ENCODE measurements at regions not wholly inside any gene's neighbourhood (a gene's known extent, or its start where the extent isn't known, plus 50 kb on each side); places are given as distances from the start of the nearest gene placed in this dataset.
"Not testable (repeated sequence)": the region's sequence is repeated elsewhere in the genome, so short reads cannot be mapped to it uniquely, and the experiment has no call there.

DNA sequence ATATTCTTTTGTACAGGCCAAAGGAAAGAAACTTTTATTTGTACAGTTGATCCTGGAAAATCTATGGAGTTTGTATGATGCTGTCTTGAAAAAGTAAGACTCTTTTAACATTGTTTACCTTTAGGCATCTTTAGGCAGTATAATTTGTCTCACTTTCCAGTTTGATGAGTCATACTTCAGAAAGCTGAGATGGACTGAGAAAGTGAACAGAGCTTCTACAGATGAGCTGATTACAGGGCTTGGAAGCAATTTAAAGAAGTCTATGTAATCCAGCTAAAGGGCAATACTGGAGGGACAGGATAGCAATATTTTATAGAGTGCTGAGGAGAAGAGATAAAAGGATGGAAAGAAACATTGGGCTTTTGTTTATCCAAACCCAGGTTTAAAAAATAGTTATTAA lies 123.5 kb upstream of the GOLGA6L4 start:
- no peak overlapping the region for H3K4me3 ChIP-seq (ENCODE audit: insufficient read length, low read depth)
- no peaks in the 10 kb centered on the region for H3K4me1 ChIP-seq (ENCODE audit: insufficient read depth, insufficient read length)
- no peaks in the 10 kb centered on the region for H3K27me3 ChIP-seq (ENCODE audit: insufficient read depth, insufficient read length)
- no peak for TF ChIP-seq ZNF274 (IDR thresholded peaks at IDR 0.05; ENCODE audit: low read depth, low read length)
- TF ChIP-seq YY1 (IDR thresholded peaks at IDR 0.05; ENCODE audit: insufficient read depth, insufficient read length) = no peak
- no peak for TF ChIP-seq SUZ12 (IDR thresholded peaks at IDR 0.05; ENCODE audit: extremely low read depth, insufficient read depth, insufficient read length)
- H3K9ac ChIP-seq (ENCODE audit: insufficient read length, low read depth) = no peak overlapping the region
- H3K36me3 ChIP-seq (ENCODE audit: insufficient read depth, insufficient read length, low read length) = no peaks in the 10 kb centered on the region
- no peaks in the 10 kb centered on the region for H3K9me3 ChIP-seq (ENCODE audit: insufficient read depth, low read length)
- DNase-seq (ENCODE audit: low read depth, low spot score) = no peak

DNA sequence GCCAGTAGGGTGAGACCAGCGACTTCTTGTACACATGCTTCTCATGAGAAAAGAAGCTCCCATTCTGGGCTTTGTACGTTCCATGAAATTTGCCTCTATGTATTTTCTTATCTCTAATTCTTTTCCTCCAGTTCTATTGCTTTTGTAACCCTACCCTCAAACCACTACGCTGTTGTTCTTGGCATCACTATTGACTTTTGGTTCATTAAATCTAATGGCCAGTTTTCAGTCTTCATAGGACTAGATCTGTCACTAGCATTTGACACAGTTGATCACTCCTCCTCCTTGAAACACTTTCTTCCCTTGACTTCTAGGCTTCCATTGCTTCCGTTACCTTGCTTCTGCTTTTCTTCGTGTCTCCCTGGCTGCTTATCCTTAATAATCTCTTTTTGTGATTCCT lies 121.7 kb upstream of the GOLGA6L4 start:
- no peak for TF ChIP-seq YY1 (IDR thresholded peaks at IDR 0.05; ENCODE audit: insufficient read depth, insufficient read length)
- TF ChIP-seq ZNF274 (IDR thresholded peaks at IDR 0.05; ENCODE audit: low read depth, low read length) = no peak
- no peak for TF ChIP-seq SUZ12 (IDR thresholded peaks at IDR 0.05; ENCODE audit: extremely low read depth, insufficient read depth, insufficient read length)
- Histone ChIP-seq H3K4me1 (ENCODE audit: insufficient read depth, insufficient read length) (no peaks in the 10 kb centered on the region), H3K4me3 (ENCODE audit: insufficient read length, low read depth) (no peak overlapping the region), H3K9ac (ENCODE audit: insufficient read length, low read depth) (no peak overlapping the region), H3K27me3 (ENCODE audit: insufficient read depth, insufficient read length) (no peaks in the 10 kb centered on the region), H3K36me3 (ENCODE audit: insufficient read depth, insufficient read length, low read length) (no peaks in the 10 kb centered on the region), H3K9me3 (ENCODE audit: insufficient read depth, low read length) (no peaks in the 10 kb centered on the region)
- DNase-seq (ENCODE audit: low read depth, low spot score) = no peak

DNA sequence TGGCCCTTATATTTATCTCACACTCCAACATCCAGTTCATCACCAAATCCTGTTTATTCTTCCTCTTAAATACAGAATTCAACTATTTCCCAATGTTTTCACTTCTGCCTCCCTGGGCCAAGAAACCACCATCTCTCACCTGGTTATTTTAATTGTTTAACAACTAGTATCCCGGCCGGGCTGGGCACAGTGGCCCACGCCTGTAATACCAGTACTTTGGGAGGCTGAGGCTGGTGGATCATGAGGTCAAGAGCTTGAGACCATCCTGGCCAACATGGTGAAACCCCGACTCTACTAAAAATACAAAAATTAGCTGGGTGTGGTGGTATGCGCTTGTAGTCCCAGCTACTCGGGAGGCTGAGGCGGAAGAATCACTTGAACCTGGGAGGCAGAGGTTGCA lies 120.9 kb upstream of the GOLGA6L4 start:
- not testable (repeated sequence) for H3K4me3 ChIP-seq (ENCODE audit: insufficient read length, low read depth); H3K9ac ChIP-seq (ENCODE audit: insufficient read length, low read depth); H3K36me3 ChIP-seq (ENCODE audit: insufficient read depth, insufficient read length, low read length); DNase-seq (ENCODE audit: low read depth, low spot score); H3K4me1 ChIP-seq (ENCODE audit: insufficient read depth, insufficient read length); H3K27me3 ChIP-seq (ENCODE audit: insufficient read depth, insufficient read length); H3K9me3 ChIP-seq (ENCODE audit: insufficient read depth, low read length)

DNA sequence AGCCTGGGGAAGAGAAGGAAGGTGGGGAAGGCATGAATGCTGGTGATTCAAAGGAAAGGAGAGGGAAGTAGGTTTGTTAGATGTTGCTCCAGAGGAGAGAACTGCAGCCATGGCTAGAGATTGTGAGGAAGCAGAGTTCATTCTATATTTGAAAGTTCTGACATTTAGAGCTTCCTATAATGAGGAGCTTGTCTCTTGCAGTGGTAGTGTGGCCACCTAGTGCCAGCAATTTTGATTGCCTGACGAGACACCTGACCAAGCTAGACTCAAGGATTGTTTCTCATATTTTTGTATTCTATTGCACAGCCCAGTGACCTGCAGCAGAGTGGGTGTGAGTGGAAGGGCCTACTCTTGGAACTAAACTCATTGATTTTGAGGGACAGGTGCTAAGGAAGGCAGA lies 116.2 kb upstream of the GOLGA6L4 start:
- H3K36me3 ChIP-seq (ENCODE audit: insufficient read depth, insufficient read length, low read length); H3K27me3 ChIP-seq (ENCODE audit: insufficient read depth, insufficient read length); DNase-seq (ENCODE audit: low read depth, low spot score); H3K9me3 ChIP-seq (ENCODE audit: insufficient read depth, low read length); H3K4me3 ChIP-seq (ENCODE audit: insufficient read length, low read depth); H3K9ac ChIP-seq (ENCODE audit: insufficient read length, low read depth); H3K4me1 ChIP-seq (ENCODE audit: insufficient read depth, insufficient read length): not testable (repeated sequence)

DNA sequence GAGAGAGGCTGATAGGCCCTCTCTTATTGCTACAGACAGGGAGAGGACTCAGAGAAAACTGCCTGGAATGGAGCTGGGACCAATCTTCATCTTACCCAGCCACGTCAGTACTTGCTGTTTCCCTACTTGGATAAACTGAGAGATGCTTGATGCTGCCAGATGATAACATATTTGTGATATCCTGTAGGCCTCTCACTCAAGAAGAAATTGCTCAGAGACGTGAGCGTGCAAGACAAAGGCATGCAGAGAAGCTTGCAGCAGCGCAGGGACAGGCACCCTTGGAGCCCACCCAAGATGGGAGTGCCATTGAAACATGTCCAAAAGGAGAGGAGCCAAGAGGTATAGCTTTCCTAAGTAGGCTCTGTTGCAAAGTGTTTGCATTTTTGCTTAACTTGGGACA lies 114.7 kb upstream of the GOLGA6L4 start:
- not testable (repeated sequence) for H3K9ac ChIP-seq (ENCODE audit: insufficient read length, low read depth); H3K4me3 ChIP-seq (ENCODE audit: insufficient read length, low read depth); H3K36me3 ChIP-seq (ENCODE audit: insufficient read depth, insufficient read length, low read length); H3K27me3 ChIP-seq (ENCODE audit: insufficient read depth, insufficient read length); H3K4me1 ChIP-seq (ENCODE audit: insufficient read depth, insufficient read length); DNase-seq (ENCODE audit: low read depth, low spot score); H3K9me3 ChIP-seq (ENCODE audit: insufficient read depth, low read length)

DNA sequence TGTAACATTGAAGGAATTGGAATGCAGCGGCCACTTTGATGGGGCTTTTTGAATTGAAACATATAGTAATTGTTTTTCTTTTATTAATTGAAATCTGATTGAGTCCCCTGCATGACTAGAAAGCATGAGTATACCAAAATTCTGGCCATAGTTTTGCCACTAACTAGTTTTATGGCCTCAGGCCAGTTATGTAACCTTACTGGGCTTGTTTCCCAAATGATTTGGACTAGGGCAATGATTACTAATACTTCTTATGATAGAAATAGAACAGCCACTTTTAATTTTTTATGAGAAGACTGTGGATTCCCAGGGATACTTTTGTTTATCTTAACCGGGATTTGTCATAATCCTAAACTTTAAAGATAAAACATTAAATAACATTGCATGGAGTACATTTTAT lies 106.9 kb upstream of the GOLGA6L4 start:
- DNase-seq (ENCODE audit: low read depth, low spot score); H3K4me3 ChIP-seq (ENCODE audit: insufficient read length, low read depth); H3K4me1 ChIP-seq (ENCODE audit: insufficient read depth, insufficient read length); H3K9ac ChIP-seq (ENCODE audit: insufficient read length, low read depth); H3K9me3 ChIP-seq (ENCODE audit: insufficient read depth, low read length); H3K27me3 ChIP-seq (ENCODE audit: insufficient read depth, insufficient read length); H3K36me3 ChIP-seq (ENCODE audit: insufficient read depth, insufficient read length, low read length): not testable (repeated sequence)

DNA sequence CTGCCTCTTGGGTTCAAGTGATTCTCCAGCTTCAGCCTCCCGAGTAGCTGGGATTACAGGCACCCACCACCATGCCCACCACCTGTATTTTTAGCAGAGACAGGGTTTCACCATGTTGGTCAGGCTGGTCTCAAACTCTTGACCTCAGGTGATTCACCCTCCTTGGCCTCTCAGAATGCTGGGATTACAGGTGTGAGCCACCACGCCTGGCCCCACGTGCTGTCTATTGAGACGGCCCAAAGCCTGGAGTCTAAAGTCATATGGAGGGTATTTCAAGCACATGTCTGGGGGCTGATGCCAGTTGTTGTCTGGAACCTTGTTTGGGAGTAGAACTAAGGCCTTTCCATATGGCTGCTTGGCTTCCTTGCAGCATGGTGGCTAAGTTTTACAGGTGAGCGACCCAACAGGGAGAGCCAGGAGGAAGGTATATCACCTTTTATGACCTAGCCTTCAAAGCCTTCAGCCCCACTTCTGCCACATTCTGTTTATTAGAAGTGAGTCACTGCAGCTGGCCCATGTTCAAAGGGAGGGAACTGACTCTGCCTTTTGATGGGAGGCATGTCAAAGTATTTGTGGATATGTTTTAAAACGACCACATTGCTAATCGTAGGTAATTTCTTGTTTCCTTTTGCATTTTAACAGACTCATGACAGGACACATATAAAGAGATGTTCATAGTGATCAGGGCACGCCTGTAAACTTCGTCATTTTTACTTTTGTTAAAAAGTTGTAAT lies 105.3 kb upstream of the GOLGA6L4 start:
- H3K9me3 ChIP-seq (ENCODE audit: insufficient read depth, low read length); H3K4me3 ChIP-seq (ENCODE audit: insufficient read length, low read depth); H3K4me1 ChIP-seq (ENCODE audit: insufficient read depth, insufficient read length); H3K36me3 ChIP-seq (ENCODE audit: insufficient read depth, insufficient read length, low read length); H3K27me3 ChIP-seq (ENCODE audit: insufficient read depth, insufficient read length); DNase-seq (ENCODE audit: low read depth, low spot score); H3K9ac ChIP-seq (ENCODE audit: insufficient read length, low read depth): not testable (repeated sequence)

DNA sequence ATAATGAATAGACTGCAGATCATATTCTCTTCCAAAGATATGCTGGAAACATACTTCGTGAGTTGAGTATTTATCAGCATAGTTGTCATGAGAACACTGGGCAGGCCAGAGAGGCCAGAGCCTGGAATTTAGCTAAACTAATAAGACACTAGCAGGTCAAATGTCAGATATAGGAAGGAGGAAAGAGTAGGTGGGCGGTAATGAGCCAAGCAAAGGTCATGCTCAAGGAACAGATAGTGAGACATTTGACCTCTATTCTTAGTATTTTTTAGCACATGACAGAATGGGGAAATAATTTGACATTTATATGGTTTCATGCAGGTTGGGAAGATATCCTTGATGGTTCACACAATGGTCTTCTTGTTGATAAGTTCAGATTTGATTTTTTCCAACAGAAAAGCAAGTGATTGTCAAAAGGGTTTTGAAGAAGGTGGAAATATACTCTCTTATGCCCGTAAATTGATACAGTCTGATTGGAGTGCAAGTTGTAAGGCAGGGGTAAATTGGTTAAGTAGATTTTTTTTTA lies 99.6 kb upstream of the GOLGA6L4 start:
- H3K9ac ChIP-seq (ENCODE audit: insufficient read length, low read depth); H3K9me3 ChIP-seq (ENCODE audit: insufficient read depth, low read length); H3K4me1 ChIP-seq (ENCODE audit: insufficient read depth, insufficient read length); H3K27me3 ChIP-seq (ENCODE audit: insufficient read depth, insufficient read length); H3K4me3 ChIP-seq (ENCODE audit: insufficient read length, low read depth); DNase-seq (ENCODE audit: low read depth, low spot score); H3K36me3 ChIP-seq (ENCODE audit: insufficient read depth, insufficient read length, low read length): not testable (repeated sequence)
